Ureter (tissue), 1 donor: ENCODE measurements at regions not wholly inside any gene's neighbourhood (a gene's known extent, or its start where the extent isn't known, plus 50 kb on each side); places are given as distances from the start of the nearest gene placed in this dataset.

Experiments
- DNase-seq: peaks from one replicate; pipeline ENCODE4 v3.0.0-alpha.2; 2020; ENCODE audit warnings: low spot score
- donor health status: DM: yes; HTN: yes; CAD: no.

- no peak for DNase-seq
Observed at GRCh38 chr11:79678780-79679452, 238.1 kb upstream of the TENM4 start.

GRCh38 chr11:79676396-79676795, 235.6 kb upstream of the TENM4 start:
- no peak for DNase-seq

GRCh38 chr11:79675081-79675480, 234.3 kb upstream of the TENM4 start:
- no peak for DNase-seq

DNA sequence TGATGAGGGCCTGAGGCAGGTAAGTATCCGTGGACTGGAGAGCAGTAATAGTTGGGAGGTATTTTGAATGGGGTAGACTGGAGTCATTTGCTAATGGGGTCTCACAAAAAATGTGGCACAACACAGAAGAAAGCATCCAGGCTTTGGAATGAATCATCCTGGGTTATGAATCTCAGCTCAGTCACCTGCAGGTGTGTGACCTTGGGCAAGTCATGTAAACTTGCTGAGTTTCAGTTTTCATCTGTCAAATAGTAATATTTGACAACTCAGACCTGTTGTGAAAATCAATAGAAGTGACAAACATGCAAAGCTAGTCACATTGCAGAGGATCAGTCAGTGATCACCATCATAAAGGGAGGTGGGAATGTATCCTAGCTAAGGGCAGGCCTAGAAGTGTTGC, 232.0 kb upstream of the TENM4 start:
- DNase-seq, result no peak

GRCh38 chr11:79671401-79671800, 230.6 kb upstream of the TENM4 start:
- no peak for DNase-seq

DNA sequence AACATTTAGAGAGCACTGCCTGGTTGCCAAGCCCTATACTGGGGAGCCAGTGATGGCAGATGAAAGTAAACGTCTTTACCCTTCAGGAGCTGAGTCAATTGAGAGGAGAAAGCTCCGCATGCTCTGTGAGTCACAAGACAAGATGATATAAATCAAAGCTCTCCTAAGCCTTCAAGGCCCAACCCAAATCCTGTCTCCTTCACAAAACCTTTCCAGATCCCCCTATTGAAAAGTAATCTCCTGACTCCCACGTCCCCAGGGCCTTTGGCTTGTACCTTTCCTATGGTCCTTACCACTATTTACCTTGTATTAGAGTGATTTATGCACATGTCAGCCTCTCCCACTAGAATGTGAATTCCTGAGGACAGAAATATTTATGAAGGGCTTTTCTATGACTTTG, 230.1 kb upstream of the TENM4 start:
- no peak for DNase-seq

GRCh38 chr11:79668575-79668974, 227.7 kb upstream of the TENM4 start:
- DNase-seq, result no peak

DNA sequence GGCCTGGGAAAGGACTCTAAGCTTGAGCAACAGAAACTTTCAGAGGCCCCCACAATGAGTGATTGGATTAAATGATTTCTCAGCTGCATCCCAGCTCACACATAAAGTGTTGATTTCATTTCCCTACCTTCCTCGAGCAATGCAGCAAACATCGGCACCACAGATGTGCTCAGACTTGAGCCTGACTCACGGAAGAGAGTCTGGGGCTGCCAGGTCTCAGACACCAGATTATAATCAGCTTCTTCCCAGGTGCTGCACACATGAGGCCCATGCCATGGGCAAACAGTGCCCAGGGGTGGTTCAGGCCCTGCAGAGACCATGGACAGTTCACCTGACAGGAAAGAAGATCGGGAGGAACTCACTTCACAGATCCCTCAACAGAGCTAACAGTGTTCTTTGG, 226.6 kb upstream of the TENM4 start:
- no peak for DNase-seq

DNA sequence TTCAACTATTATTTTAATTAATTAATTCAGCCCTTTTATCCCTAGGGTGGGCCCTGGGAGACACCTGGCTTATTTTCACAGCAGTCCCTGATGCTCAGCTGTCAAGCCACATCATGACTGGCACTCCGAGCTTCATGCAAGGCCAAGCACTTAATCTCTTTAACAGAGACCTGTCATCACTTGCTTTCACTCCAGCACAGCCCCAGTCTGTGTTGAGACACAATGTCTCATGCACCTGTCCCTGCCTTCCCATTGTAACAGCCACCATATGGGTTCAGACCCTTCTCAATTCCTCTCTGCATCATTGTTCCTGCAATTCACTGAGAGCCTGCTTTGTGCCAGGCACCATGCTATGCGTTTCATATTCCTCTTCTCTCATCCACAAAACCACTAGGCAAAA, 222.2 kb upstream of the TENM4 start:
- no peak for DNase-seq

- no peak for DNase-seq
Observed at GRCh38 chr11:79661373-79661772, 220.5 kb upstream of the TENM4 start.

- DNase-seq, result no peak
Observed at GRCh38 chr11:79648766-79649520, 208.1 kb upstream of the TENM4 start.

GRCh38 chr11:79637219-79637618, 196.4 kb upstream of the TENM4 start:
- DNase-seq, result no peak

DNA sequence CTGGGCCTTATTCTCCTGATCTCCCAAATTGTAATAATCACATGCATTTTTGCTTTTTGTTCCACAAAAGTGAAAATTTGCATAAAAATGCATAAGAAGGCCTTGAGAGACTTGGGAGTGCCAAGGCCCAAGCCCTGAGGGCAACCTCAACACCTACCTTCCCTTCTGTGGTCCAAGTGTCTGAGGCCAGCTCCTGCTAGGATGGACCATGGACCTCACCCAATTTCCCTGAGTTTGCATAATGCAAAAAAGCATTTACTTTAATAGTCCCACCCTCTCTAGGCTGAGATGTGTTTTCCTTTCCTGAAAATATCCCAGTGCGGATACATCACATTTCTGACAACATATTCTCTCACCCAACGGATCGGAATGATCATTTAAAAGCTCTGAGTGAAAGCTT, 194.1 kb upstream of the TENM4 start:
- DNase-seq, result no peak

GRCh38 chr11:79627281-79627680, 186.5 kb upstream of the TENM4 start:
- DNase-seq, result no peak

- no peak for DNase-seq
Observed at GRCh38 chr11:79626135-79627075, 185.6 kb upstream of the TENM4 start.

GRCh38 chr11:79623375-79623774, 182.5 kb upstream of the TENM4 start:
- DNase-seq, result no peak

DNA sequence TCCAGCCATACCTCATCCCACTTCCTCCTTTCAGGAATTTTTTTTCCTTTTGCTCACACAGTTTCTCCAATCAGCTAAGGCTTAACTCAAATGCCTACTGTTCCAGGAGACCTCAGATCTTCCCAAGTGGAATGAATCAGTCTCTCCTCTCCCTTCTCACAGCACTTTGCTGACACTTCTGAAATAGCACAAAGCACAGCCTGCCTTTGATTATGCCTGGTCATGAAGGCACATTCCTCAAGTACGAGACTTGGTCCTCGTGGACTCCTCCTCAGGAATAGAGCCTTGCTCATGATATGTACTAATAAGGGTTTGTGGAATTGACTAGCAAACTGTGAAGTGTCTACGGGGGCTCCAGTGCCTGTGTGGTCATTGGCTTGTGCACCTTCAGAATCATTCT, 176.7 kb upstream of the TENM4 start:
- no peak for DNase-seq

- DNase-seq, result no peak
Observed at GRCh38 chr11:79616392-79616851, 175.6 kb upstream of the TENM4 start.

- DNase-seq, result no peak
Observed at GRCh38 chr11:79615425-79615824, 174.6 kb upstream of the TENM4 start.

- DNase-seq, result no peak
Observed at GRCh38 chr11:79610678-79611077, 169.8 kb upstream of the TENM4 start.

- no peak for DNase-seq
Observed at GRCh38 chr11:79610139-79610538, 169.3 kb upstream of the TENM4 start.

DNA sequence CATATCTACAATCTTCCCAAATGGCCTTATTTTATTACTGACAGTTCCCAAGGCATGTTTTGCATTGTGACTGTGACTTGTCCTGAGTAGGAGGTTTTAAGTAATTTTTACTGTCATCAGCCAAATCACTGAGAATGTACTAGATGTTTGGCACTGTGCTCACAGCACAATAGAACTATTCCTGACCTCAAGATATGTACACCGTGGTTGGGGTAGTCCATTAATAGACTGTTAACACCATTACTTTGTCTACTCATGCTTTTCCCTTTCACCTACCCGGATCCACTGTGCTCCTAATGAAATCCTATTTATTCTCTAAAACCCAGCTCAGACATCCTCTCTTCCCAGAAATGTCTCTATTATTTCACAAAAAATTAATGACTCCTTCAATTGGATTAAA, 168.7 kb upstream of the TENM4 start:
- DNase-seq, result no peak
